CD4-positive, alpha-beta T cell treated with Interleukin-4 for 1 hour (primary cell): ENCODE measurements at regions not wholly inside any gene's neighbourhood (a gene's known extent, or its start where the extent isn't known, plus 50 kb on each side); places are given as distances from the start of the nearest gene placed in this dataset.

ENCODE experiments used
- DNase-seq, 2 donors: peaks; one replicate each; pipeline ENCODE4 v3.0.0-alpha.2; 2020 to 2022

DNA sequence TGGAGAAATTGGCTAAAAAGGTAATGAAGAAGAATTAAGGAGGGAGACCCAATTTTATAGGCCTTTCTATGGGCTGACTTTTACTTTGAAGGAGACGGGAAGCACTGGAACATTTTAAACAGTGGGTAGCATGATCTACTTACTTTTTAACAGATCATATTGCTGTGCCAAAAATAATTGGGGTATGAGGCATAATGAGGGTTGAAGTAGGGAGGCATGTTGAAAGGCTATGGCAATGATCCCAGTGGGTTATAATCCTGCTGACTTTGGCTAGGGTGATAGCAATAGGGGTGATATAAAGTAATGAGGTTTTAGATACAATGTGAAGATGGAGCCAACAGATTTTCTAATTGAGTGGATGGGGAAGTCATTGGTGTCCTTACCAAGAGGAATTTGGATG is 73.2 kb downstream of the GPR37 start:
- DNase-seq, result no peak

DNA sequence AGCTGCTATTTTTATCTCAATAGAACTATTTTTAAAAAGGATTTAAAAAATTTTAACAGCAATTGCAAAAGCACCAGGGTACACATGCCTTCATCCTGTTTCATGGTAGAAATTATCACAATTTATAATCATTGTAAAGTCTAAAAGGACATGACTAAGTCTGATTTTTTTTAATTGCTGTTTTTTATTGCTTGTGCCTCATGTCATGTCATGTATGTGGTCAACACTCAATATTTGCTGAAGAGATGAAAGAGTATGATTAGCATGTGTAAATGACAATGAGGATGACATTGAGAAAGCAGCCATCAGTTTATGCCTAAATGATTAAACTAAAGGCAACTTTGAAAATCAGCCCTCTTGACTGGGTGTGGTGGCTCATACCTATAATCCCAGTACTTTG is 74.8 kb downstream of the GPR37 start:
- DNase-seq, result no peak

DNA sequence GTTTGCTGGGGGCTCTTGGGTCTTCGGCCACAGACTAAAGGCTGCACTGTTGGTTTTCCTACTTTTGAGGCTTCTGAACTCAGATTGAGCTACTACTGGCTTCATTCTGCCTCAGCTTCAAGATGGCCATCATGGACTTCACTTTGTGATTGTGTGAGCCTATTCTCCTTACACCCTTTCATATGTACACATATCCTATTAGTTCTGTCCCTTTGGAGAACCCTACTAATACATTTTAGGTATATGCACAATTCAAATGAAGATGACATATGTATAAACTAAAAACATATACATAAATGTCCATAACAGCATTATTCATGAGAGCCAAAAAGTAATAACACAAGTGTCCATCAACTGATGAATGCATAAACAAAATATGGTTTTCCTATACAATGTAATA is 75.7 kb downstream of the GPR37 start:
- no peak for DNase-seq

DNA sequence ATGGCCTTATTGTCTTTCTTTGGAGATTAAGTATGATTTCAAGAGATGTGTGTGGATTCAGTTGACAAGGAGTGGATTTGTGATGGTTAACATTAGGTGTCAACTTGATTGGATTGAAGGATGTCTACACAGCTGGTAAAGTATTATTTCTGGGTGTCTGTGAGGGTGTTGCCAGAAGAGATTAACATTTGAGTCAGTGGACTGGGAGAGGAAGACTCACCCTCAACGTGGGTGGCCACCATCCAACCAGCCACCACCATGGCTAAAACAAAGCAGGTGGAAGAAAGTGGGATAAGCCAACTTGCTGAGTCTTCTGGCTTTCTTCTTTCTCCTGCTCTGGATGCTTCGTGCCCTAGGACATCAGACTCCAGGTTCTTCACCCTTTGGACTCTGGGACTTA is 76.1 kb downstream of the GPR37 start:
- no peak for DNase-seq

DNA sequence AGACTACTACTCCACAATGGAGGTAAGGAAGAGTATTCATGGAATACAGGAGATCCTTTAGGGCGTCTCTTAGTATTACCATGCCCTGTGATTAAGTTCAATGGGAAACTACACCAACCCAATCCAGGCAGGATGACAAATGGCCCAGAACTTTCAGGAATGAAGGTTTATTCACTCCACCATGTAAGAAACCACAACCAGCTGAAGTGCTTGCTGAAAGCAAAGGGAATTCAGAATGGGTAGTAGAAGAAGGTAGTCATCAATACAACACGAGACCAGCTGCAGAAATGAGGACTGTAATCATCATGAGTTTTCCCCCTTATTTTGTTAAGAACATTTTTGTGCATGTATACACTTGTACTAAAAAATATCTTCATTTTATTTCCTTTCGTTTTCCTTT is 76.6 kb downstream of the GPR37 start:
- DNase-seq, result no peak

DNA sequence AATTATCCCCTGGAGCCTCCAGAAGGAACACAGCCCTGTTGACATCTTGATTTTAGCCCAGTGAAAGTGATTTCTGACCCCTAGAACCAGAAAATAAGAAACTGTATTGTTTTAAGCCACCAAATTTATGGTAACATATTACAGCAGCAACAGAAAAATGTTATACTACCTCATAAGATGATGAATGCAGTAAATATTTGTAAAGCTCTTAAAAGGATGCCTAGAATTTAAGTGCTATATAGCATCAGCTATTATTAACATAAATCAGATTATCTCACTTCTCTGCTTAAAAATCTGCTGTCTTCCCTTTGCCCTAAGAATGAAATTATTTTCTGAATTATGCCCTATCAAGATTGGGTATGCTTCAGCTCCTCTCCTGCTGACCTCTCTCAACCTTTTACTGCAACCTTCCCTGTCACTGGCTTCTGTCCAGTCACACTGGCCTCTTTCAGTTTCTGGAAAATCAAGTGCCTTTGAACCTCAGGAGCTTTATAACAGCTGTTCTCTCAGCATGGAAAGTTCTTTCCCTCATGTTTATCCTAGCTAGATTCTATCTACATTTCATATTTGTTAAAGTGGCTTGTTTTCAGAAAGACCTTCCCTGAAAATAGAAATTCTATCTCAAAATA is 78.9 kb downstream of the GPR37 start:
- no peak for DNase-seq

DNA sequence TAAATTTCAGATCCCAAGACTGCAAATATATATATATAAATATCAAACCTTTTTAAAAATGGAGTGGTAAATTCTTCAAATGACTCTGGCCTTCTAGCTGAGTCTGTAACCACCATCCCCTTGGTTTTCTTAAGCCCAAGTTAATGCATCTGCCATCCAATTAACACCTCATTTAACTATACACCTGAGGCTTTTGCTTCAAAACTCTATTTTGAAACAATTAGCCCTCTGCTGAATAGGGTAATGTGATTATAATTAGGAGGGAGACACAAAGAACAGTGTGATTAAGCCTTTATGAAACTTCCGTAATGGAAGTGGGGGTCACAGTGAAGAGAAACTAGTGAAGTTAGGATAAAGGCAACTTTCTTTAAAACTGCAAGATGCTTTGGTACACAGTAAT is 83.6 kb downstream of the GPR37 start:
- no peak for DNase-seq

DNA sequence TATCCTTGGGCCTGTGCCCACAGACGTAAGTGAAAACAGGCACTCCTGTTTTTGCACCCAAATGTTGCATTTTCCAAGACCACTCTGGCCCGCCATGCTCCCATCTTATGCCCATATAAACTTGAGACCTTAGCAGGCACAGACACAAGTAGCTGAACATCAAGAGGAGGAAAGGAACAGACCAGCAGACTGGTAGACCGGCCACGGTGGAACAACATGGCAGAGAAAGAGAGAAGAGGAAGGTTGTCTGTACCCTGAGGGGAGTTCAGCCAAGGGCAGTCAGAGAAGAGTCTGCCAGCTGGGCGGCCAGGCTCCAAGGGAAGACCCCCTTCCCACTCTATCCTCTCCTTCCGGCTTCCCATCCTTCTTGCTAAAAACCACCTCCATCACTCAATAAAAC is 85.3 kb downstream of the GPR37 start:
- no peak for DNase-seq

DNA sequence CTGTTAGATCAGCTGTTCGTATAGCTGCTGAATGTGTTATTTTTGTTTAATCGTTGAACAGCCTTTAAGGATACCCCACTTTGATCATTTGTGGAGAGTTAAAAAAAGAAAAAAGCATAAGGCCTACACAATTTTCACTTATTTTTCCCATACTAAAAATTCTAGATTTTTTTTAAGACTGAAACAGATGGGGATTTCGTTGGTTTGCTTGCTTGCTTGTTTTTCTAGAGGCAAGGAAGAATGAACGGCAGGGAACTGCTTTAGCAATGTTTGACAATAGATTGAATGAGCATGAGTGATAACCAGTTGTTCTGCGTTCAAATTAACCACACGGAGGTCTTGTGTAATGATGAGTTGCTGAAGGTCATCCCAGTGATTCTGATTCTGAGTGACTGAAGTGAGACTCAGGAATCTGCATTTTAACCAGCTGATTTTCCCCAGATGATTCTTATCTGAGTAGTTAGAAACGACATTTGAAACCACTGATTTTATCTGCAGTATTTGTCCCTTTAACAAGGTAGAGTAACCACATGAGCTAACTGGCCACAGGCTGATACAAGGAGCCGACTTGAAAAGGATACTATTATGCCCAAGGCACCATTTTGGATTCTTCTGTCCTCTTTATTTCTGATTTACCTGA is 85.9 kb downstream of the GPR37 start:
- no peak for DNase-seq

DNA sequence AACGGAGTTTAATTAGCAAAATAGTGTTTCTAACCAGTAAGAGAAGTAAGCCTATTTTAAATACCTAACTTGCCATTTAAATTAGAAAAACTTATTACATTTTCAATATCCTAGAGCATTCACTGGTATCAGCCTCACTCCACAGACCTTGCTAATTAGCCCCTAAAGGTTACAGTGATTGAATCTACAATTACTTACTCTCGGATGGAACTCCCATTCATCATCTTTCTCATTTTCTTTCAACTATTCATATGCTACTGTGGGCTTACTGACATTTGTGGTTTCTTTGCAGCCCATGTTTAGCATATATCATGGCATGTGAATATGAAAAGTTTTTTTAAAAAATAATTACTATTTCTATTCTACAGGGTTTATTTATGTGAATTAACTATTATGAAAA is 86.4 kb downstream of the GPR37 start:
- DNase-seq, result no peak

DNA sequence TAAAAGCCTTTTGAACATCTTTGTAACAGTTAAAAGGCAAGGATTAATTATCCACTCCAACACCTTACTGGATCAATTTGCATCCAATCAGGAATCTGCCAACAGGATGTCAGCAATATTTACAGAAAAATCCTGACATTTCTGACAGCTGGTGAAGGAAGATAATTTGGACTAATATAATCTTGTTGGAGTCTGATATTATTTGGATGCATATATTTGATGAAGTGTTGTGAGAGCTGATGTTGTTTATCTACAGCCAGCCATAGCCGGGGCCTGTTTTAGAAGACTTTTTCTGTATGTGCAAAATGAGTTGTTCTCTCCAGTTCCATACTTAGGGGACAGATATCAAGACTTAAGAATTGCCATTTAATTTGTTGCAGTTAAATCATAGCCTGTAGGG is 91.1 kb downstream of the GPR37 start:
- no peak for DNase-seq

DNA sequence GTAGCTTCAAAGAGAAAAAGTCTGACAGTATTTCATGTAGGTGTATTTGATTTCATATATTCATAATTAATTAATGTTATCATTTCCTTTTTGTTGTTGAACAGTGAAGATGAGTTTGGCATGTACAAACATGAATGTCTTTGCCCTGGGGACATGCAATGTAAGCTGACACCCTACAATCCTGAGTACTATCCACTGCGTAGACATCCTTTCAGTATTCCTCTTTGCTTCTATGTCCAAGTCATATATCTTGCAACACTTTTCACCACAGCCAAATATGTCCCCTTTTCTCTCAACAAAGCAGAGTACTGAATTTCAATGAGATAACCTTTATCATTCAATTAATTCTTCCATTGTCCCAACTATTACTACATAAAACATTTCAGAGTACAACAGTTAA is 93.6 kb downstream of the GPR37 start:
- no peak for DNase-seq

DNA sequence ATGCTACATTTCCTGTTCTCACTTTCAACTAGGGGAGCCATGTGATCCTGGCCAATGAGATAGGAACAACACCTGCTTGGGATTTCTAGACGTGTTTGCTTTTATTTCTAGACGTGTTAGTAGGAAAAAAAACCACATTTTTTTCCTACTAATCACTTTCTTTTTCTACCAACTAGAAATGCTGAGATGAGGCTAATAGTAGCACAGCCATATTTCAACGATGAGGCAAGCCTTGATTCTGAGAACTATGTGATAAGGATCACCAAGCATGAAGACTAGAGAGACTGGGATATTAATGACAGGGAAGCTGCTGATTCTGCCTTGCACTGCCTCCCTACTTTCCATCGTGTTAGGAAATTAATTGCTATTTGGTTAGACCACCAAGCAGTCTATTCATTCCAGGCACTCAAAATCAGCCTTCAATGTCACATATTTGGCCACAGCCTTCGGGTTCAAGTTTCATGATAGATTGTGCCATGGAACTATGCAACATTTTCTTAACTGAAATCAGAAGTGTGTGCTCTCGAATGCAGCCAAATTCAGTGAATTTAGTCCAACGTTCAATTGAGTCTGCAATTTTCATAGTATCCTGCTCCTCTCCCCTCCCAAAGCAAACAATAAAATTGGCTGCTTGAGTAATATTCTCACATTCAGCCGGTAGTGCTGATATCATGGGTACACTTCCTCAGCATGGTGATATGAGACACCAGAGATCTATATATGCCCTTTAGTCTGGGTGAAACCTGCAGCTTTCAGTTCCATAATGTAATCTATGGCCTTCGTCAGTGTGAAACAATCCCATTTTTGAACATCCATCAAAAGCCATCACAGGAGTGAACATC is 98.1 kb downstream of the GPR37 start:
- no peak for DNase-seq

DNA sequence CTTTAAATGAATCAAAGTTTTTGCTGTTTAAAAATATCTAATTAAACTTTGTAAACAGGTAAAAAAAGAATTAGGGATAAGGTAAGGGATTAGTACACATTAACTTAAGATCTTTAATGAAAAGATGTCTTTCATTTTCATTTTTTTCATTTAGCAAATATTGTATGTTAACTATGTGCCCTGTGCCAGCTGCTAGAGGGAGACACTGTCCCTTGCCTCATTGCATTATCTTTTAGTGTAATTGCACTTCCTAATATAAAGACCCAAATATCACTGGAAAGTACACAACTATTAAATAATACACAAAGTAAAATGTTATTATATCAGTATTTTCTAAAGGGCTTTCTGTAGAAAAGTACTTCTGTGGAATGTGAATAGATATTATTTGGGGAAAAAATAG is 102.7 kb downstream of the GPR37 start:
- no peak for DNase-seq

DNA sequence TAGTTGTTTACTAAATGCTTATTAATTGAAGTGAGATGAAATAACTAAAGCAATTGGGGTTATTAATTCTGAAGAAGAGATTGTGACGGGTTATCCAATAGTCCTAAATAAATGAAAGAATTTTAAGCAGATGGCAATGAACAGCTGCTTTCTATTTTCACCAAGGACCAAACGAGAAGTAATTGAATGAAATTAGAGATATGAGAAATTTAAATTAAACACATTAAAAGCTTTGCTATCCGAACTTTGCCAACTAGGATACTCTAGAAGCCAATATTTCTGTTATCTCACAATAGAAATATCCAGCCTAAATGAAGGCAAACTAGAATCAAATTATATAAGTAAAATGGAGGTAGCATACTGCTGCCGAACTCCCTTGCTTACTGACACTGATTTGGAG is 103.2 kb downstream of the GPR37 start:
- no peak for DNase-seq

DNA sequence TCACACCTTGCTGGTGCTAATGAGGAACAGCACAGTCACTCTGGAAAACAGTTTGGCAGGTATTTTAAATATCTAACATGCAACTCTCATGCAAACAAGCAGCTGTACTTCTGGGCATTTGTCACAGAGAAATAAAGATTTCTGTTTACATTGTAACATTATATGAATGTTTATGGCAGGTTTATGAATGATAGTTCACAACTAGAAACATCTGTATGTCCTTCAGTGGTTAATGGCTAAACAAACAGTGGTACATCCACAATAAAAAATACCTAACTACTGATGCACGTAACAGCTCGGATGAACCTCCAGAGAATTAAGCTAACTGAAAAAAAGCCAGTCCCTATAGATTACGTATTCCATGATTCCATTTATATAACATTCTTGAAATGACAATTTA is 109.6 kb downstream of the GPR37 start:
- no peak for DNase-seq

DNA sequence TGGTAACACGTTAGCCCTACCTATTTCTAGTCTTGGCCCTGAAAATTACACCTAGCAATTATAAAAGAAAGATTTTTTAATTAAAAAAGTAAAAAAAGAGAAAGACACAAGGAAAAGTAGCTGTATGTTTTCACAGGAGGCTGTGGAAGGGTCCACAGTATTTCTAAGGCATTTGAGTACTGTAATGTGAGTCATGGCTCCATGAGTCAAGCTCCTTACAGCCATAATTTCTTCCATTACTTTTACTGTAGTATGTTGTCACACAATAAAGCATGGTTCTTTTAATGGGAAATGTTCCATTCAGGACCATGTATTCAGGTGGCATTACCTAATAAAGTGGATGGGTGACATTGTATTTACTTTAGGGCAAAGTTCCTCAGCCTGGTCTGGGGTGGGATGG is 113.4 kb downstream of the GPR37 start:
- DNase-seq, result no peak

DNA sequence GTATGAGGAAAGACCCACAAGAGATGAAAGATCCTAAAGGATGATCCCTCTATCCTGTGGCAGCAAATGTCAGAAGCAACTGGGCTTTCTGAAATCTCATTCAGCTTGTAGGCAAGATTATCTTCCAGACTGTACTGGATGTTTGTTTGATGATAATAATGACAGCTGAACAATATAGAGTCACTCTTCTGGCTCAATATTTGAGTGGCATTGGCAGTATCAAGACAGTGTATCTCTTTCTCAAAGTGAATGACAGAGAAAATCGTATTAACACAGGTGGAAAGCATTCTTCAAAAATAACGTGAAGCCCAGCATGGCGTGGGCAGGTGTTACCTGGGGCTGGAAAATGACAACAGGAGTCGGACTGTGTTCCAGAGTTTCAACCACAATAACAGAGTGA is 114.5 kb downstream of the GPR37 start:
- no peak for DNase-seq

DNA sequence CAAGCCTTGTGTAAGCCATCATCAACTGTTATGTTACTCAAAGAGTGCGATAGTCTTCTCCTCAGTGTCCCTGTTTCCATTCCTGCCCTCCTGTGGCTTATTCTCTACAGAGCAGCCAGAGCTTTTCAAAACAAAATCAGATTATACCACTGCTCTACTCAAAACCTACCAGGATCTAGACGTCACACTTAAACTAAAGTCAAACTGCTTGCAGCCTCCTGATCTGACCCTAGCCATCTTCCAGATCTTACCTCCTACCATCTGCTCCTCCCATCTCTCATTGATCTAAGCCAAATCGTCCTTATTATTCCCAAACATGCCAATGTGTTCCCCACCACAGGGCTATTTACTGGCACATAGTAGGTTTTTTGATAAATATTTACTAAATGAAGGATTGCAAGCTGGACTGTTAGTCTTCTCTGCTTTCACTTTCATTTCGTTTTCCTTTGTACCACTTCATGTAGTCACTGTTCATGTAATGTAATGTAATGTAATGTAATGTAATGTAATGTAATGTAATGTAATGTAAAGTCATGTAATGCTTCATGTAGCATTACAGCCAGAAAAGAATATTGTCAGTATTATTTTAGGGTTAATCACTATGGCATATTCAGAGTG is 116.1 kb downstream of the GPR37 start:
- DNase-seq, result peak in 1 of 2 donors; percentile 1

DNA sequence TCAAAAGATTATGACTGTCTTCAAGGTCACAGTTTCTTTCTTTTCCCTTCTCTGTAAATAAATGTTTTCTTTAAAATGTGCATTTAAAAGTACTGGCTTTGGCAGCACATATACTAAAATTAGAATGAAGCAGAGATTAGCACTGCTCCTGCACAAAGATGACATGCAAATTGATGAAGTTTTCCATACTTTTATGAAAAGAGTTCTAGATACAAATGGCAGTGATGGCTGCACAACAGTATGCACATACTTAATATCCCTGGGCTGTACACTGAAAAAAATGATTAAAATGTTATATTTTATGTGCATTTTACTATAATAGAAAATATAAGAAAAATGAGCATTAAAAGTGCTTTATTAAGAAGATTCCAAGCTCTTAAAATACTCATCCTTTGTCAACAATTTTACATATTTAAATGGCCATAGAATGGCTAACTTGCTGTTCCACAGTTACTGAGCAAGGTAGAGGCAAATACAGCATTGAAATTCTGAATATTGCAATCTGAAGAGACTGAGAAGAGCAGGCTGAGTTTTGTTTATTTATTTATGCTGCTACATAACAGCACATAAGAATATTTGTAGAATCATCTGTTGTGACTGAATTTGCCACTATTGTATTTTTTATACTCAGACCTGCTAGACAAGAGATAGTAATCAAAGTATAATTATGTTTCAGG is 117.8 kb downstream of the GPR37 start:
- DNase-seq, result no peak

DNA sequence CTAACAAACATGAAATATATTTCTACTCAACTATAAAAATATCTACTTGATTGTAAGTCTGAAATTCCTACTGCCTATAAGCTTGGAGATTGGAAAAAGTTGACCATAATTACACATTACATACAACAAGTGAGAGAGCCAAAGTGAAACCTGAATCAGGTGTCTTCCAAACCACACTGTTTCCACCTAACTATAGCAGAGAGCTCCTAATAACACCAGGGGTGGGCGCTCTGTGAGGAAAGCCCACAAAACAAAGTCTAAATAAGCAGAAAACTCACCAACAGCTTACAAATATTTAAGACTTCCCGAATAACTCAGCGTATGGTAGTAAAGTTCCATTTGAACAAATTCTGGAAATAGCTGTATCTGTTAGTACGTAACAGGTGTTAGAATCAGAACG is 119.9 kb downstream of the GPR37 start:
- DNase-seq, result no peak

DNA sequence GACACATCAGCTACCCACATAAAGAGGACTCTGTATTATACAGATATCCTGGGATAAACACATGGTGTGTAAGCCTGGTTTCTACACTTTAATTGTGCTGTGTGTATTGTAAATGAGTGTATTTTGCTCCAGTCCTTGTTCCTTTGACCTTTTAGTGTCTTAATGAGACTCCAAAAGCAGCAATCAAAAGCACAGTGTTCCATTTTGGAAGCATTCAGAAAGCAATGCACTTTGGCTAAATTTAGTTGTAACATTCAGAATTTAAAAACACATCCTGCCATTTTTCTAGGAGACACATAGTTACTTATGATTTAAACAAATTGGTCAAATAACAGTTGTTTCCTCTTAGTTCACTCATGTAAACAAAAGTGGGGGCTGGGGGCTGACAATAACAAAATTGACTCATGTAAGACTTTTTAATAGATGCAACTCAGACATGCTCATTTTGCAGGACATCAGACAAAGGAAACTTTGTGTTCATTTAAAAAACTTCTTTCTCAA is 122.2 kb downstream of the GPR37 start:
- DNase-seq, result no peak

DNA sequence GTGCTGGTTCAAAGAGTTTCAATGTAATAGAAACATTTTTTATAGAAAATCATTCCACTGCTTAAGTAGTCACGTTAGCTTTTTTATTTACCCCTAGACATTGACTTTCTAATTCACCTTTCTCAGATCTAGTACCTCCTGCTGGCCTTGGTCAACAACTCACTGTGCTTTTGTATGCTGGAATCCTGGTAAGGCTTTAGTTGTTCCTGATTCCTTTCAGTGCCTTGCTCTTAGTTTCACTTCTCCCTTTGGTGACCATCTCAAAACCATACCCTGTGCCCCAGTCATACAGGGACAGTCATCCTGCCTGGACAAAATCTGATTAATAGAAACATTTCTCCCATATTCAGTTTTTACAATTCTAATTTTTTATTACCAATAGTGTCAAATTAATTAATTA is 130.2 kb downstream of the GPR37 start:
- no peak for DNase-seq
